GM18507 (cell line): ENCODE measurements at regions not wholly inside any gene's neighbourhood (a gene's known extent, or its start where the extent isn't known, plus 50 kb on each side); places are given as distances from the start of the nearest gene placed in this dataset.
"Not testable (repeated sequence)": the region's sequence is repeated elsewhere in the genome, so short reads cannot be mapped to it uniquely, and the experiment has no call there.

Experiments
- DNase-seq: peaks from one replicate; pipeline ENCODE4 v3.0.0; 2011; ENCODE audit warnings: low read depth; ENCODE audit not compliant: insufficient read length; ENCODE audit errors: extremely low spot score
- FAIRE-seq: peaks from 2 replicates; lab custom pipeline; 2011; peaks lifted over from hg19 to GRCh38; lab: Jason Lieb, UNC

DNA sequence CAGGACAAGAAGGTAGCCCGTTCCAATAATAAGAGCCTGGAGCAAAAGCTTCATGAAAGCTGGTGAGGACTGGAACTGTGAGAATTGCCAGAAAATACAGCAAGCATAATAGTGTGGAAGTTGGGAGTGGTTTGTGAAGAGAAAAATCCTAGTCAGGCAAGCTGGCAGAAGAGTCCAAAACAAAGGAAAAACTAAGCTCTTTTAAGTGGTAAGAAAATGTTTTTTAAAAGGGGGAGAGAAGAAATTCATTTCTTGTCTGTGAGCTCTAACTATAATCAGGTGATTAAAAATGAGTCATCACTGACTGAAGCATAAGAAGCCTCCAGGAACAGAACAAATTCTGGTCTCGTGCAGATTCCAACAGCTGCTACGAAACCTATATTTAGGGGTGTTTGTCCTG is 102.6 kb downstream of the CAAP1 start:
- no peak for FAIRE-seq
- DNase-seq, result no peak

- DNase-seq (no peak), FAIRE-seq (no peak)
Measured at GRCh38 chr9:26786564-26786963, 106.0 kb downstream of the CAAP1 start.

DNA sequence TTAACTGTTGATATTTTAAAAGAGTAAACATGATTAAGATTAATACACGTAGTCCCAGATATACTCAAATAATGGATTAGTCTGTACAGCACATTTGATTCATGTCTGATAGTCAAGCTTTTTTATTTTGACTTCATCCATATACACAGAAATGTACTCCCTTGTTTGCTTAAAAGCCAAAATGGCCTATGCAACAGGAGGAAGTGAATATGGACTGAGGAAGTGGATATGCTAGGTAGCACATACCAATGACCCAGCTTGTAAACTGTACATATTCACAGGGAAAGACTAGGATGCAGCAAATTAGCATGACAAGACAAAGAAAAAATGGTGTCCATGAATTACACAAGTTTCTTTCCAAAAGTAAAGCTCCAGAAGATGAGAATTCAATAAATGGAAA is 109.7 kb downstream of the CAAP1 start:
- no peak for DNase-seq
- FAIRE-seq, result no peak

DNA sequence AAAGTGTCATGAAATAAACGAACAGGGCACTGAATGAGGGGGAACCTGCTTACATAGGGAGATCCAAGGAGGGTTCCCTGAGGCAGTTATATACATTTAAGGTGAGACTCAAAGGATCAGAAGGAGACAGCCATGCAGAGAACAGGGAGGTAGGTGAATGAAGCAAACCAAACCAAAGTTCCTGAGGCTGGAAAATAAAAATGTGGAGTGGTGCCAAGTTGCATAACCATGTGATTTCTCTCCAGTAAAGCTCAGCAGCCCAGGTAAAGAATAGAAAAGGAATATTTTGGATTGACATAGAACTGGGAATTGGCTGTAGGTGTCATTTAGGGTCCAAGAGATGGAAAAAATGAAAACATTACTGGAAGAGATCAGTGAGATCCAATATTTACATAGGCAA is 110.7 kb downstream of the CAAP1 start:
- FAIRE-seq, result no peak
- DNase-seq, result no peak

- not testable (repeated sequence) for FAIRE-seq, DNase-seq
Measured at GRCh38 chr9:26780307-26780706, 112.3 kb downstream of the CAAP1 start.

- DNase-seq, result no peak
- FAIRE-seq, result no peak
Measured at GRCh38 chr9:26779062-26779461, 113.5 kb downstream of the CAAP1 start.

DNA sequence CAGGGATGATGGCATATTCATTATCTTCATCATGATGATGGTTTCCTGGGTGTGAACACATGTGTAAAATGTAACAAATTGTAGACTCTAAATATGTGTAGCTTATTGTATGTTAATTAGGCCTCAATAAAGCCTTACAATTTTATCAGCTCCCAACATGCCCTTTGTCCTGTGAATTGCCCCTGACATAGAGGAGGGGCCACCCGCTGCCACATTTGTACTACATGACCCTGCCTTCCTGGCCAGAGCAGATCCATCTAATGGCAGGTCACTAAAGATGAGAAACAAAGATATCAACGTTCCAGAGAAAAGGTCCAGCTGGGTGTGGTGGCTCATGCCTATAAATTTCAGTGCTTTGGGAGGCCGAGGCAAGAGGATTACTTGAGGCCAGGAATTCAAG is 117.2 kb downstream of the CAAP1 start:
- DNase-seq (no peak), FAIRE-seq (no peak)

DNA sequence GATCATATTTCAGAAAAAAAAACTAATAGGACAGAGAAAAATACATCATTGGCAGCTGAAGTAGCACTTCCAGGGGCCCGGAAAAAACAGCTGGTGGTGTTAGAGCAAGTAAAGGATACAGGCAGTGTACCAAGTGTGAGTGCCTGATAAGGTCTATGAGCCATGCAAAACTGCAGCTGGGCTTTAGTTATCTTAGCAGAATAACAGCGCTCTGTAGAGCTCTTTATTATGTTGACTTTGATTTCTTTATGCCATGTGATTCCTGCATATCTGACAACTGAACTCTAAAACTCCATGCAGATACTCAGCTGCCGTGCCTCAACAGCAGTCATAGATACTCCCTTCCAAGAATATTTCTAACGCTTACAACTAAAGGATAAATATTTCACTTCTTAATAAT is 119.5 kb downstream of the CAAP1 start:
- no peak for FAIRE-seq
- no peak for DNase-seq

- no peak for DNase-seq
- no peak for FAIRE-seq
Measured at GRCh38 chr9:26770821-26771220, 121.8 kb downstream of the CAAP1 start.

GRCh38 chr9:26768145-26768544 is 124.5 kb downstream of the CAAP1 start:
- DNase-seq (no peak), FAIRE-seq (no peak)

DNA sequence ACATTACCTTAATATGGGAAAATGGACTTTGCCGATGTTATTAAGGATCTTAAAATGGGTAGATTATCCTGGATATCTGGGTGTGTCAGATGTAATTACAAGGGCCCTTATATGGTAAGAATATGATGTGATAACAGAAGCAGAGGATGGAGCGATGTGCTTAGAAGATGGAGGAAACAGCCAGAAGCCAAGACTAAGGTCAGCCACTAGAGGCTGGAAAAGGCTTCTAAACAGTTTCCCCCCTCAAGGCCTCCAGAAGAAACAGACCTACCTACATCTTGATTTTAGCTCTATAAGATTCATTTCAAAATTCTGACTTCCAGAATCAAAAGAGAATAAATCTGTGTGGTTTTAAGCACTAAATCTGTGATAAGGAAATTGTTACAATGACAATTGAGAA is 131.9 kb downstream of the CAAP1 start:
- no peak for DNase-seq
- FAIRE-seq, result no peak

DNA sequence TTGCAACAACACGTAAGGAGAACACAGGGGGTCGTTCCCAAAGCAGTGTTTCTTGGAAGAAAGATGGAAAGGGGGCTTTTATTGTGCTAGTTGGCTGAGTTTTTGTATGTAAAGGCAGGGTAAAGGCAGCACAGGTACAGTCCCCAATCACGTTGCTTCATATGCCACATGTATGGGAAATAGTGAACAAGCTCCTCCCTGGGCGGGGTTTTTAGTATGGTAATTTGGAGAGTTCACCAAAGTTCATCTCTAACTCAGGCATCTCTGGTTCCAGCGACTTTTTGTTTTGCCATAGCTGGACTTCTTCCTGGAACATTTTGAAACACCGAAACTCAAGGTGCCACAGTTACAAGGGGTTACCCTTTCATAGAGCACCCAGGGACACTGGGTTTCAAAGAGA is 133.9 kb downstream of the CAAP1 start:
- no peak for FAIRE-seq

DNA sequence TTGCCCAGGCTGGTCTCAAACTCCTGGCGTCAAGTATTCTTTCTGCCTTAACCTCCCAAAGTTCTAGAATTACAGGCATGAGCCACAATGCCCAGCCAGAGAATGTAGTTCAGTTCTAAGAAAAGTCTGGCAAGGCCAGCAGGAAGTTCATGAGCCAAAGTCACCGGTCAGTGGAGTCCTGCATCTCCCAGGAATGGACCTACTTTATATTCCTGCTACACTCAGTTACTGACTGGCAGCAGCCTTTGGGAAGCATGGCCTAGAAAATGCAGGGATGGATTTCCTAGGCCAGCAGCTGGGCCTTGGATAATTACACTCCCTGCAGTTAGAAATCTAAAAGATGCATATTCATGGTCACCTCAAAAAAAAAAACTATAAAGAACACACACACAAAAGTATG is 135.7 kb downstream of the CAAP1 start:
- FAIRE-seq (no peak), DNase-seq (no peak)

More for the DNA sequence above, 133.9 kb downstream of the CAAP1 start:
- DNase-seq, result no peak

GRCh38 chr9:26755476-26755875 is 137.1 kb downstream of the CAAP1 start:
- DNase-seq, result no peak
- no peak for FAIRE-seq

DNA sequence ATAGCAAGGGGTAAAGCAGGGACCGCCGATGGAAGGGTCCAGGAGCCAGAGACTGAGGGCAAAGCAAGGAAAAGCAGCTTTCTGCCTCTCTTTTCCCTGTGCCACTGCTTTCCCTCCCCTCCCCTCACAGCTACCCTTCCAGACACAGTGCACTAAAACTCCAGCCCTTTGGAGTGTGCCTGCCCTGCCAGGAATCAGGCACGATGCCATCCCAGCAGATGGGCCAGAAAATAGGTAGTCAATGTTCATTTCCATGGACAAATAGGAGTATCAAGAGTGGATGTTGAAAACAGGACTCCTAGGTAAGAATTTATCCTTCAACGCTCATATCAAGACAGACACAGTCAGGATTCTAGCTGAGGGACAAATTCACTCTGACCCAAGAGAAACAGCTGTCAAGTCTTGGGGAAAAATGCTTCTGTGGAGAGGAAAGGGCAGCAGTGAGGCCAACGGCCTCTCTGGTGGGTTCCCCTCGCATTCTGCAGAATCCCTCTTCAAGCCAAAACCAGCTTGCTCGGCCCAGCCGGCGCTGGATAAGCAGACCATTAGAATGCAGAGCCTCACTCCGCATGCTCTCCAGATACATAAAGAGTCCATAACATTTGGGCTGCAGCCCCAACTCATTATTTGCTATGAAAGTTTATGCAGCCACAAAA is 138.0 kb downstream of the CAAP1 start:
- FAIRE-seq, result no peak
- no peak for DNase-seq

DNA sequence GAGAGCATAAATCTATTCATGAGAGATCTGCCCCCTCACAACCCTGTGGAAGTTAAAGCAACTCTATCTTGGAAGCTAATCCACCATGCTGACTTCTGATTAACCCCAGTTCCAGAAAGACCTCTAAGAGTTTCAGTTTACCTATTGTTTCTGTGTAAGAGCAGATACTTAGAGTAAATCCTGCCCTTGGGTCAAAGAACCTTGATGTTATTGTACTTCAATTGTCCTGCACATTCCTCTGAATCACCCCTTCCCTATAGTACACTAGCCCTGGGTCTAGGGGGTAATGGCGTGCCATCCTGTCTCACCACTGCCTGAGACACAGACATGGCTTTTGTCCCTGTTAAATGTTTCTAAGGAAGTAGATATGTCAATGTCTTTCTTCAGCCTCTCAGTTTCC is 138.6 kb downstream of the CAAP1 start:
- FAIRE-seq, result no peak

DNA sequence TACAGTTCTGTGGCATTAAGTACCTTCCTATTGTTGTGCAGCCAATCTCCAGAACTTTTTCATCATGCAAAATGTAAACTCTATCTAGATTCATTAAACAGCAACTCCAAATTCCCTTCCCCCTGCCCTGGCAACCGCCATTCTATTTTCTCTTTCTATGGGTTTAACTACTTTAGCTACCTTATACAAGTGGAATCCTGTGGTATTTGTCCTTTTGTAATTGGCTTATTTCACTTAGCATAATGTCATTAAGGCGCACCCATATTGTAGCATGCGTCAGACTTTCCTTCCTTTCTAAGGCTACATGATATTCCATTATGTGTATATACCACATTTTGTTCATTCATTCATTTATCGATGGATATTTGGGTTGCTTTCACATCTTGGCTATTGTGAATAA is 142.4 kb downstream of the CAAP1 start:
- FAIRE-seq (no peak), DNase-seq (no peak)

More for the DNA sequence above, 138.6 kb downstream of the CAAP1 start:
- DNase-seq, result no peak

DNA sequence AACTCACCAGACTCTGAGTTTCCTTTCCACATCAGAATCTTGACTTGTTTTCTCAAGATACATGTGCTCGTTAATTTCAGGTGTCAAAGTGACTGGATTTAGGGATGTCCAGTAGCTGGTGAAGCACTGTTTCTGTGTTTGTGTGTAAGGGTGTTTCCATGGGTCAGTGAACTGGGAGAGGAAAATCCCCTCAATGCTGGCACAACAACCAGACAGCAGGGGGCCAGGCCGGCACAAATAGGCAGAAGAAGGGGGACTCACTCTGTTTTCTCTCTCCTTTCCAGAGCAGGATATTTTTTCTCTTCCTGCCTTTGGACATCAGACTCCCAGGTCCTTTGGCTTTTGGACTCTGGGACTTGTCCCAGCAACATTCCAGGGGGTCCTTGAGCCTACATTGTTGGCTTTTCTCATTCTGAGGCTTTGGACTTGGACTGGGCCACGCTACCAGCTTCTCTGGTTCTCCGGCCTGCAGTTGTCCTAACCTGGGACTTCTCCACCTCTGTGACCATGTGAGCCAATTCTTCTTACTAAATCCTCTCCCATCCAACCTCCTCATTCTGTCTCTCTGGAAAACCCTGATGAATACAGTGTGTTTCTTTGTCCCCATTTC is 144.0 kb downstream of the CAAP1 start:
- FAIRE-seq (no peak), DNase-seq (no peak)

- DNase-seq (no peak), FAIRE-seq (peak; percentile 39)
Measured at GRCh38 chr9:26747611-26748010, 145.0 kb downstream of the CAAP1 start.

DNA sequence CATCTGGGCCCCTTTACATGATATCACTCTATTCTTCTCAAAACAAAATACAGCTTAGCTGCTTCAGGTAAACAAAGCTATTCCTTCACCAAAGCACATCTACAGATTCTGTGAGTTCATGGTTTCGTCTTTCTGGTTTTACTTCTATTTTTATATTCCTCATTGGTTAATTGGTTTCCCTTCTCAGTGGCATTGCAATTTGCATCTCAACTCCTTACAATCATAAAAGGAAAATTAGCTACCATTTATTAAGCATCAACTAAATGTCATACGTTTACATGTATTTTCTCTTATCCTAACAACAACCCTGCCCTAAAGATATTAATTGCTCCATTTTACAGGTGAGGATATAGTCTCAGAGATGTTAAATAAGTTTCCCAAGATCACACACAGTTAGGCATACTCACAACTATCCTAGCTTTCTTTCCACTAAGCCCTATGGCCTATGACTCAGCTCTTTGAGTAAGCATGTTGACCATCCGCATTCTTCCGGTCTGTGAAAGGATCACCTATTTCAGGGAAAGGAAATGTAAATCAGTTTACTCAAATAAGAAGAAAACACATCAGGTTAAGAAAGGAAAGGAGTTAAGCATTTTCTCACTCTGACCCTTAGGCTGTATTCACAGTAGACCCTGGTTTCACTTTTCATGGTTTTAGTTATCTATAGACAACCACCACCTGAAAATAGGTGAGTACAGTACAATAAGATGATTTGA is 146.1 kb downstream of the CAAP1 start:
- FAIRE-seq (peak; percentile 81), DNase-seq (no peak)

GRCh38 chr9:26745111-26745510 is 147.5 kb downstream of the CAAP1 start:
- FAIRE-seq, result no peak
- DNase-seq, result no peak
